ENCODE measurements at regions not wholly inside any gene's neighbourhood (a gene's known extent, or its start where the extent isn't known, plus 50 kb on each side); places are given as distances from the start of the nearest gene placed in this dataset.
"Not testable (repeated sequence)": the region's sequence is repeated elsewhere in the genome, so short reads cannot be mapped to it uniquely, and the experiment has no call there.

DNA sequence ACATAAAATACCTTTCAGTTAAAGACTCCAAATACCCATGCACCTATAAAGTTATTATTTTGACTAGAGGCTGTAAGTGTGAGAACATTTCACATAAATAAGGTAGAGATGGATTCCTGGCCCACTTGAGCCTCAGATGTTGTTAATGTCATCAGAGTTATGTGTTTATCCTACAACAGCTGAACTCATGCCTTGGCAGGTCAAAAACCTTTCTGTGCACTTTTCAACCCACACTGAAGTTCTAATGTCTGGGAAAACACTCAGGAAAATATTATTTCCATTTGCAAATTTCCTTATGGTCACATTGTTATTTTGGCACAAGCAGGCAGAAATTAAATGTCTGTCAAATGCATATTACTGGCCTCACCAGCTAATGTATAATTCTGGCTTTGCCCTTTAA is 209.2 kb downstream of the LNPK start:
- peaks cover 0 to 19% (median 11%) of the 10 kb centered on the region in 4 donors for H3K9me3 ChIP-seq
- ATAC-seq (ENCODE audit: low FRiP score in 2 of 2) (no peak), DNase-seq (no peak)
- H3K36me3 ChIP-seq: no peaks in the 10 kb centered on the region
- H3K27ac ChIP-seq: no peak overlapping the region
- H3K27me3 ChIP-seq: no peaks in the 10 kb centered on the region
- H3K4me3 ChIP-seq: no peak overlapping the region
- TF ChIP-seq POLR2A (IDR thresholded peaks at IDR 0.05) (no peak), POLR2AphosphoS5 (IDR thresholded peaks at IDR 0.05) (no peak), EP300 (IDR thresholded peaks at IDR 0.05) (no peak)
- TF ChIP-seq, protein P1, sequence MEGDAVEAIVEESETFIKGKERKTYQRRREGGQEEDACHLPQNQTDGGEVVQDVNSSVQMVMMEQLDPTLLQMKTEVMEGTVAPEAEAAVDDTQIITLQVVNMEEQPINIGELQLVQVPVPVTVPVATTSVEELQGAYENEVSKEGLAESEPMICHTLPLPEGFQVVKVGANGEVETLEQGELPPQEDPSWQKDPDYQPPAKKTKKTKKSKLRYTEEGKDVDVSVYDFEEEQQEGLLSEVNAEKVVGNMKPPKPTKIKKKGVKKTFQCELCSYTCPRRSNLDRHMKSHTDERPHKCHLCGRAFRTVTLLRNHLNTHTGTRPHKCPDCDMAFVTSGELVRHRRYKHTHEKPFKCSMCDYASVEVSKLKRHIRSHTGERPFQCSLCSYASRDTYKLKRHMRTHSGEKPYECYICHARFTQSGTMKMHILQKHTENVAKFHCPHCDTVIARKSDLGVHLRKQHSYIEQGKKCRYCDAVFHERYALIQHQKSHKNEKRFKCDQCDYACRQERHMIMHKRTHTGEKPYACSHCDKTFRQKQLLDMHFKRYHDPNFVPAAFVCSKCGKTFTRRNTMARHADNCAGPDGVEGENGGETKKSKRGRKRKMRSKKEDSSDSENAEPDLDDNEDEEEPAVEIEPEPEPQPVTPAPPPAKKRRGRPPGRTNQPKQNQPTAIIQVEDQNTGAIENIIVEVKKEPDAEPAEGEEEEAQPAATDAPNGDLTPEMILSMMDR (IDR thresholded peaks at IDR 0.05): no peak
- H3K4me1 ChIP-seq: no peaks in the 10 kb centered on the region

DNA sequence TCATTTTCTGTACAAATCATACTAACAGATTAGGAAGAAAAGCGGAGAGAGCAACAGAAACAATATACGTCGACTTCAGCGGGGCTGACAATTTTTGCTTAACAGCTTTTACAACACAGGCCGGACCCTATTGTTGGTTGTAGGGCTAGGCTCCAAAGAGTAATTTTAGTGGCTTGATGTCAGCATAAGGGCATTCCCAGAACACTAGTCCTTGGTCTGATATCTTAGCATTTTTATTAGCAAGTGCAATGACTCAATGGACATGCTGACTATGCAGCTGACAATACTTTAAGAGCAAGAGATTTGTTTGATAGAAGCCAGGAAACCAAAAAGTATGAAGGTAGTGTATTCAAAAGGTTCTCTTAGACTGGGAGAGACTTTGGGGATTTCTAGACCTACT is 209.9 kb downstream of the LNPK start:
- TF ChIP-seq POLR2A (IDR thresholded peaks at IDR 0.05): no peak
- TF ChIP-seq EP300 (IDR thresholded peaks at IDR 0.05): no peak
- TF ChIP-seq, protein P1 (IDR thresholded peaks at IDR 0.05): no peak
- no peak for TF ChIP-seq POLR2AphosphoS5 (IDR thresholded peaks at IDR 0.05)
- Histone ChIP-seq H3K9me3 (peaks cover 0 to 18% (median 9%) of the 10 kb centered on the region in 4 donors), H3K27ac (no peak overlapping the region), H3K36me3 (no peaks in the 10 kb centered on the region), H3K4me3 (no peak overlapping the region), H3K4me1 (no peaks in the 10 kb centered on the region), H3K27me3 (no peaks in the 10 kb centered on the region)
- ATAC-seq (ENCODE audit: low FRiP score in 2 of 2) (no peak), DNase-seq (no peak)
- WGBS, 2 donors: 94 to 95% methylated on average over 5 of the region's 5 CpGs

DNA sequence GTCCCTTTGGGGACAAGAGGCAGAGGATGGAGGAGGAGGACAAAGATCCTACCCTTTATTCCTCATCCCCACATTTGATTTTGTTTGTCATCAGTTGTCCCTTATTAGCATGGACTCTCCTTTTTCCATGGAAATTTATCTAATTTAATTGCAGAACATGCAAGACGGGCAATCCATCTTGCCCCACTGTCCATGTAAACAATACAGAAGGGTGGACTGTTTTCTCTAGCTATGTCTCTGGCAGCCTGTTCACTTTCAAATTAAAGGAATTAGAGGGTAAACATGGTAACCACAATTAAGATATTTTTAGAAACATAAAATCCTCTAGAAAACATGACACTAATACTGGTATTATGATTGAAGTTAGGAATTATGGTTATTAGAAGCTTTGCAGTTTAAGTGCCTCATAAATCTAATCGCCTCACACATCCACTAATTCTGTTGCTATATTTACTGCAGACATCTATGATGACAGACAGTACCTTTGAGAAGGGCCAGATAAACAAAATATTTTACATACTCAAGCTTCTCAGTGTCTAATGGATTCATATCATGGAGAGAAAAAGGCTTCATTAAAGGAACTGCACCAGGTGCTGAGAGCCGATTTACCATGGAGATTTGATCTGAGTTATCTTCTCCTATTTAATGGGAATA is 215.5 kb downstream of the LNPK start:
- Histone ChIP-seq H3K27me3 (no peaks in the 10 kb centered on the region), H3K9me3 (no peaks in the 10 kb centered on the region), H3K4me1 (no peaks in the 10 kb centered on the region), H3K36me3 (no peaks in the 10 kb centered on the region), H3K4me3 (no peak overlapping the region), H3K27ac (no peak overlapping the region)
- TF ChIP-seq, protein P1 (IDR thresholded peaks at IDR 0.05): no peak
- TF ChIP-seq EP300 (IDR thresholded peaks at IDR 0.05) (no peak), POLR2AphosphoS5 (IDR thresholded peaks at IDR 0.05) (no peak), POLR2A (IDR thresholded peaks at IDR 0.05) (no peak)
- WGBS, 2 donors: 81 to 86% methylated on average over 3 of the region's 3 CpGs
- no peak for DNase-seq
- ATAC-seq (ENCODE audit: low FRiP score in 2 of 2): no peak

DNA sequence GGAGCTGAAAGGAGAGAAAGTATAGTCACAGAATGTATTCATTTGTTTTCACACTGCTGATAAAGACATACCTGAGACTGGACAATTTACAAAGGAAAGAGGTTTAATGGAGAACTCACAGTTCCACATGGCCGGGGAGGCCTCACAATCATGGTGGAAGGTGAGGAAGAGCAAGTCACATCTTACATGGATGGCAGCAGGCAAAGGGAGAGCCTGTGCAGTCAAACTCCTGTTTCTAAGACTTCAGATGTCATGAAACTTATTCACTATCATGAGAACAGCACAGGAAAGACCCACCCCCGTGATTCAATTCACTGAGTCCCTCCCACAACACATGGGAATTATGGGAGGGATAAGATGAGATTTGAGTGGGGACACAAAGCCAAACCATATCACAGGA is 224.7 kb downstream of the LNPK start:
- not testable (repeated sequence) for H3K27ac ChIP-seq; H3K4me3 ChIP-seq; H3K9me3 ChIP-seq; H3K36me3 ChIP-seq; H3K4me1 ChIP-seq; H3K27me3 ChIP-seq; ATAC-seq (ENCODE audit: low FRiP score in 2 of 2); DNase-seq
- WGBS, 2 donors: 77 to 79% methylated on average over 2 of the region's 2 CpGs

DNA sequence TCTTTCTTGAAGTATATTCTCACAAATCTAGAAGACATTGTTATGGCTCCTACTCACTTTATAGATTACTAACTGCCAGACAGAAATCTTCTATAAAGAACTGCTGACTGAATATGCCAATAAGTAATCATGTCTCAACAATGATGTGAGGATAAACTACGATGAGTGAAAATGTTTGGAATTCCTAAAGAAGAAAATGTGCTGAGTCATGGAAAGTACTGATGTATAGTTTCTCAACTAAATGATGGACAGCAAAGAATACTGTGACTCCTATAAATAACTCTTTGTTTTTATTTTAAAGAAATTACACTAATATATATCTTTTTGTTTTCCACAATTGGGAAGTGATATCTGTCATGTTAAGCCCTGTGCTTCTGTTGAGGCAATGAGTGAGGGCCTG is 232.9 kb downstream of the LNPK start:
- ATAC-seq (ENCODE audit: low FRiP score in 2 of 2): no peak
- Histone ChIP-seq H3K27ac (no peak overlapping the region), H3K9me3 (no peaks in the 10 kb centered on the region), H3K4me1 (no peaks in the 10 kb centered on the region), H3K4me3 (no peak overlapping the region), H3K36me3 (no peaks in the 10 kb centered on the region), H3K27me3 (no peaks in the 10 kb centered on the region)
- DNase-seq: no peak
- TF ChIP-seq EP300 (IDR thresholded peaks at IDR 0.05) (no peak), POLR2A (IDR thresholded peaks at IDR 0.05) (no peak), POLR2AphosphoS5 (IDR thresholded peaks at IDR 0.05) (no peak)
- TF ChIP-seq, protein P1 (IDR thresholded peaks at IDR 0.05): no peak
- WGBS, 2 donors: 50 to 60% methylated on average over 1 of the region's 1 CpG
